ENCODE measurements at regions not wholly inside any gene's neighbourhood (a gene's known extent, or its start where the extent isn't known, plus 50 kb on each side); places are given as distances from the start of the nearest gene placed in this dataset.

DNA sequence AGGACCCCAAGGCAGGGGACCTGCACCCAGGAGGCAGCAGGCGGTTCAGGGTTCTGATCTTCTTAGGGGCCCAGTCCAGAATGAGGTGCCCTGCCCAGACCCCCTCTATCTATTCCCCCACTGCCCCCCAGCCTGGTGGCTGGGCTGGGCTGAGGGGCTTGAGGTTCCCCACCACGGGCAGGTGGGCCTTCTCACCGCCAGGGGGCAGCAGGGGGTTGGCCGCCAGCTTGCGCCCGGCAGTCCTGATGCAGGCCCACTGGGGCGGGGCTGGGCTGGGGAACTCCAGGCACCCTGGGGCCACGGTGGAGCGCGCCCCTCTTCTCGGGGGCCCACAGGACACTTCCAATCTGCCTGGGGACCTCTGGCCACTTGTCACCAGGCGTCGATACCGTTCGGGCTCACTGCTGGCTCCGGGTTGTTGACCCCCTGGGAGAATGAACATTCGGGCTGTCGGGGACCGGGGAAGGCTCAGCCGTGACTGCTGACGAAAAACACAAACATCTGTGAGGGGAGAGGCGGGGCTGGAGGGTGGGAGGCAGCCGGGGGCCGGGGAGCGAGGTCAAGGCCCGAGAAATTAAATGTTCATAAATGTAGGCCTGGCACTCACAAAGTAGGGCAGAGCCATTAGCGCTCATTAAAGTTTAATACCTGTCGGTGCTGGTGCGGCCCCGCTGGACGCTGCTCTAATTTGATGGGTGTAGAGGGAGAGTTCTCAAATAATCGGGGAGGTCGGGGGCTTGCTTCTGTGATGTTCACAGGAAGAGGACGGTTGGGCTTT lies 219.3 kb upstream of the GSE1 start:
- TF ChIP-seq, protein P1, sequence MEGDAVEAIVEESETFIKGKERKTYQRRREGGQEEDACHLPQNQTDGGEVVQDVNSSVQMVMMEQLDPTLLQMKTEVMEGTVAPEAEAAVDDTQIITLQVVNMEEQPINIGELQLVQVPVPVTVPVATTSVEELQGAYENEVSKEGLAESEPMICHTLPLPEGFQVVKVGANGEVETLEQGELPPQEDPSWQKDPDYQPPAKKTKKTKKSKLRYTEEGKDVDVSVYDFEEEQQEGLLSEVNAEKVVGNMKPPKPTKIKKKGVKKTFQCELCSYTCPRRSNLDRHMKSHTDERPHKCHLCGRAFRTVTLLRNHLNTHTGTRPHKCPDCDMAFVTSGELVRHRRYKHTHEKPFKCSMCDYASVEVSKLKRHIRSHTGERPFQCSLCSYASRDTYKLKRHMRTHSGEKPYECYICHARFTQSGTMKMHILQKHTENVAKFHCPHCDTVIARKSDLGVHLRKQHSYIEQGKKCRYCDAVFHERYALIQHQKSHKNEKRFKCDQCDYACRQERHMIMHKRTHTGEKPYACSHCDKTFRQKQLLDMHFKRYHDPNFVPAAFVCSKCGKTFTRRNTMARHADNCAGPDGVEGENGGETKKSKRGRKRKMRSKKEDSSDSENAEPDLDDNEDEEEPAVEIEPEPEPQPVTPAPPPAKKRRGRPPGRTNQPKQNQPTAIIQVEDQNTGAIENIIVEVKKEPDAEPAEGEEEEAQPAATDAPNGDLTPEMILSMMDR (IDR thresholded peaks at IDR 0.05; ENCODE audit: poor library complexity), result peak; percentile 86
- no peak for TF ChIP-seq EZH2 (IDR thresholded peaks at IDR 0.05; ENCODE audit: borderline replicate concordance)

All from hepatocyte (in vitro differentiated cells).